Stimulated activated CD4-positive, alpha-beta T cell treated with anti-CD3 and anti-CD28 coated beads, Interleukin-4, amount 100 ng/mL, for 48 hours (primary cell): ENCODE measurements at regions not wholly inside any gene's neighbourhood (a gene's known extent, or its start where the extent isn't known, plus 50 kb on each side); places are given as distances from the start of the nearest gene placed in this dataset.

Source experiments
- DNase-seq, 2 donors: peaks; one replicate each; pipeline ENCODE4 v3.0.0-alpha.2; 2020; ENCODE audit warnings: low read depth in 2 of 2

DNA sequence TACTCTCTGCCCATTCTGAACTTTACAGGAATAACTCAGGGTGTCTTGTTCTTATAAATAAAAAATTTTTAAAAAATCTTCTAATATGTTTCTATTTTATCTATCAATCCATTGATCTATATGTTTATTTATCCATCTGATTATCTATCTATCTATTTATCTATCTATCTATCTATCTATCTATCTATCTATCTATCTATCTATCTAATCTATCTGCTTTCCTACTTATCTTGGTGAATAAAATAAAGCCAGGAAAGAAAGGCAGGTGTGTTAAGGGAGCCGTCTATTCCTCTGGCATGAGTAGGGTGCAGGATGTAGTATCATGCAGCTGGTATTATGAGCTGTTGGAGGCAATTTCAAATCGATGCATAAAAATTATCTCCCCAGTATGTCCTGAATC lies 153.0 kb downstream of the FOXA2 start:
- no peak for DNase-seq

DNA sequence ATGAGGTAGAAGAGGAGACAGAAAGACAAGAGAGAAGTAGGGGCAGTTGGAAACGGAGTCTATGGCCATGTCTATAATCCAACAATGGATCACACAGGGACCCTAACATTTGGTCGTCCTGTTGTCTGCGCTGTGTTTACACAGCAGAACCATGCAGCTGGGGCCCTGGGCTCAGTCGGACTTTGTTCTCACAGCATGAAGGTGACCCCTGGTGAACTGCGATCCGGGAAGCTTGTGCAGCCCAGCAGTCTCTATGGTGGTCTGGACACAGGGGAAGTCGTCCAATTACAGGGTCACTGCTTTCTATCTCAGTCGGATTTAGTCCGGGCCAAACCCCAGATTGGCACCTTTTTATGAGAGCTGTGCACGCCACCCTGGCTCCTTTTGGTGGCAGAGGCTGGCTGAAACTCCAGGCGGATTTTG lies 153.6 kb downstream of the FOXA2 start:
- DNase-seq = no peak

DNA sequence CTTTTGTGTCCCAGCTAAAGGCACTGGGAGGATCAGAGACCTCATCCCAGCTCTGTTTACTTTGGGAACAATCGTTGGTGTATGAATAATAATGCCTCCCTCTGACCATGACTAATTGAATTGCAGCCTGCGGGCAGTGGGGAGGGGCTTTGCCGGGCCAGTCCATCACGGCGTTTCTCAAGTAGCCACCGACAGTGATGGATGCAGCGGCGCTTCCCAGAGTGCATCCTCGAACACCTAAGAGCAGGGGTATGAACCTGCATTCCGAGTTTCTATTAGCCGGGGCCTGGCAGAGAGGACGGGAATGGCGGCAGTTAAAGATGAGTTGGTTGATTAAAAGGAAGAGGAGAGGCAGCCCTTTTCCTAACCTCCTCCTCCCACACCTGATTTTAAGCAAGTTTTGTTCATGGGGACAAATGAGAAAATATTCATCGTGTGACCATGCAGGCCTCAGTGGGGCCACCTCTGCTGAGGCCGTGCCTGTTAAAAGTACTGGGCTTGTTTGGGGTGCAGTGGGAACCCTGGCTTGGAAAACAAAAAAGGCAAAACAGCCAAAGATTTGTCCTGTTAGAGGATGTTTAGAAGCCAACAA lies 154.1 kb downstream of the FOXA2 start:
- no peak for DNase-seq

DNA sequence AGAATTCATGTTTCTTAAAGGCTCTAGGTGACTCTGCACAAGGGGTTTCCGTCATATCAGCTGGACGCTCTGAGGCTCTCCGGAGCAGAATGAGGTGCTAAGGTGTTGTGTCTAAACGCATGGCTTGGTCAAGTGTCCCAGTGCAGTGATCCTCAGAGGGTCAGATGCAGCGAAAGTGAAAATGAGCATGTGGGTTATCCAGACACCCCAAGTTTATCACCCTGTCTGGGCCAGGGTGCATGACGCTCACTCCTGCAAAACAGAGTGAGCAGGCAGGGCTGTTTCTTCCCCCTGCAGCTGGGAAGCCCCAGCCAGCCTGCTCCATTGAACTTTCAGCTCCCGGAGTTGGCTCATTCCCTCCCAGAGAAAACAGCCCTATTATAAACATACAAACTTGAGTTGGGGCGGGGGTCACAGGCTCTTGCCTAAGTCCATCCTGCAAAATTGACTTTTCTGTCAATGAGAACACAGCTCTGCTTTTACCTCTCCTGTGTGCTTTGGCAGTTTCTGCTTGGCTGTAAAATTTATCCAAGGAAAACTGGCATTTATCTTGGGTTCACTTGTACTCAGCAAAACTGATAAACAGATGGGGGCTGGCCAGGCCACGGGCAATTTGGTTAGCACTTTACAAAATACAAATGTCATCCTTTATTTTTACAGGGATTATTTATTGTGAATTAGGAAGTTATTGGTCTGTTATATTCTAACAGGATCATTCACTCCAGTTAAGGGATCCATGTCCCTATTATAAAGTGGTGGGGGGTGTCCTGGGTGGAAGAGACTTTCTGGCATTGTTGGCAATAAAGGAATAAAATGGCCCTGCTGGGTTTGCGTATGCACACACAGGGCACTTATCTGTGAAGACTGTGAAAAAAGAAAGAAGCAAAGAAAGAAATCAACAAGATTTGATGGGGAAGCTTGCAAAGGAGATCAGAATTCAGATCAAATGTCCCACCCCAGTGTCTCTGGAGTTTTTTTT lies 154.9 kb downstream of the FOXA2 start:
- DNase-seq = no peak

DNA sequence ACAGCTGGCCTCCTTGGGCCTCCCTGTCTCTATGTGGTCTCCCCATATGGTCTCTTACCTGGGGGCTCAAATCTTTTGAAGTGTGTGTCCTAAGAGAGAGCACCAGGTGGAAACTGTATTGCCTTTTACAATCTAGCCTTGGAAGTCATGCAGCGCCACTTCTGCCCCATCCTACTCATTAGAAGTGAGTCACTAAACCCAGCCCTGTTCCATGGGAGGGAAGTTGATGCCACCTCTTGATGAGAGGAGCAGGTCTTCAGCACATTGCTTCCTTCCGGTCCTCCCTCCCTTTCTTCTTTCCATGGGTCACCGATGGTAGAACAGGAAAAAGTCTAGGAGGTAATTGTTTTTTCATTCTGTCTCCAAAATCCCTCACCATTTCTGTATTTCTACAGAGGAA lies 156.3 kb downstream of the FOXA2 start:
- no peak for DNase-seq

DNA sequence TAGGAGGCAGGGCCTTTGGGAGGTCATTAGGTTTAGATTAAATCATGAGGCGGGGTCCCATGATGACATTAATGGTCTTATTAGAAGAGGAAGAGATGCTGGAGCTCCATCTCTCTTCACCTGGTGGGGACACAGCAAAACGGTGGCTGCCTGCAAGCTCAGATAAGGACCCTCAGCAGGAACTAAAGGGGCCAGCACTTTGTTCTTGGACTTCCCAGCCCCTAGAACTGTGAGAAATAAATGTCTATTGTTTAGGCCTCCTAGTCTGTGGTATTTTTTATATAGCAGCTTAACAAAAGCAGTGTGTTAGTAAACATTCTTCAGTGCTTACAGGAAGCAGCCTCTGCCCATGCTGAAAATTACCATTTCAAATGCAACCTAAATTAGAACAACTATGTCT lies 157.6 kb downstream of the FOXA2 start:
- no peak for DNase-seq

DNA sequence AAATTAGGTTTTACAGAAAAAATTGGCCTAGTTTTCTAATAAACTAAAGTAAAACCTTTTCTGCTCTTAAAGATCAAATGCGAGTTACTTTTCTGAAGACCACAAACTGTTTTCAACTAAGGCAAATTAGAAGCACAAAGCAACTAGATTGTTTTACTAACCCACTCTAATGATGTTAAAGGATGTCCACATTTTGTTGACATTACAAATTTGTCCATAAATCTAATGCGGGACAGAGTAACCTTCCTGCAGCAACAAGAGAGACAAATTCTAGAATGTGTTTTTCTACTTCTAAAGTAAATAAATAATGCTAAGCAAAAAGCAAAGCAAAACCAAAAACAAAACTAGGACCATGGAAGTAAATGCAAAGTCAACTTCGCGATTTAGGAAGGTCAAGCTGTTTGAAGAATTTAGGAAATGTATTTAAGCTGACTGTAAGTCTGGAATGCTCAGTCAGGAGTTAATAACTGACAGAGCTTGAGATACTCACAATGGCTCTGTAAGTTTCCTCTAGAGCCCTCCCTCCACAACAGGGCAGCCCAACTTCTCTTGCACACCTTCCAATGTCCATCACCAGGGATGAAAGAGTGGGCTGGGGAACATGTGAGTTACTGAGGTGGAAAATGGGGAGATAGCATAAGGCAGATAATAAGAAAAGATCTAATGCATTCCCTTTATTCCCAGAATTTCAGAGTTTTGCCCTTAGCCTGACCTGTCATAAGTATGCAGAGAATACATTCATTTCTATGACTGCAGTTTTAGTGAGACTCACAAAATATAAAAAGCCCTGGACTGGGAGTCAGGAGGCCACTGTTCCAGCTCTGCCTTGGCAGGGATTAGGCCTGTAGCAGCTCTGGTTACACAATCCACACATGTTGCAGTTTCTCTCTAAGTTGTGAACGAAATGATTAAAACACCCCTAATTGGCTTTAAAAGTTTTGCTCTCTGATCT lies 158.8 kb downstream of the FOXA2 start:
- DNase-seq = no peak

DNA sequence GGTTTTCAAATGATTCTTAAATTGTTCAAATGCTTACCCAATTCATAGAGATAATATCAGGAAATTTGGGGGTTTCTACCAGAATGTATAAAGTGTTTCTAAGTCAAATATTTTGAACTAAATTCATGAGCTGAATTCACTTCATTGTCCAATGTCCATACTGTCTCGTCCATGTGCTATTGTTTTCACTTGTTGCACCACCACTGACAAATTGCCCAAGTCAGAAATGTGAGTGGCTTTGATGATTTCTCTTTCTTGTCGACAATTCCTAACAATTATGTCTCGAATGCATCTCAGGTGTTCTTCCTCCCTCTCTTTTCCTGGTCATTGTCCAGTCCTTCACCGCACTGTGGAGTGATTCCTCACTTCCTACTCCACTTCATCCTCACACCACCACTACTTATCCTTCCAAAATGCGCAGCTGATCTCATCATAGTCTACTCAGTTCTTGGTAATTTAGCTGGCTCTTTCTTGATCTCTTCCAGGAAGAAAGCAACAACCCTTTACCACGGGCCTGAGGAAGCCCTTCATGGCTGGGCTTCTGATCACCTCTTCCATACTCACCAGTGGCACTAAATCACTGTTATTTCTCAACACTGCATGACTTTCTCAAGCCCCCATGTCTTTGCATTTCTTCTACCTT lies 161.1 kb downstream of the FOXA2 start:
- no peak for DNase-seq

DNA sequence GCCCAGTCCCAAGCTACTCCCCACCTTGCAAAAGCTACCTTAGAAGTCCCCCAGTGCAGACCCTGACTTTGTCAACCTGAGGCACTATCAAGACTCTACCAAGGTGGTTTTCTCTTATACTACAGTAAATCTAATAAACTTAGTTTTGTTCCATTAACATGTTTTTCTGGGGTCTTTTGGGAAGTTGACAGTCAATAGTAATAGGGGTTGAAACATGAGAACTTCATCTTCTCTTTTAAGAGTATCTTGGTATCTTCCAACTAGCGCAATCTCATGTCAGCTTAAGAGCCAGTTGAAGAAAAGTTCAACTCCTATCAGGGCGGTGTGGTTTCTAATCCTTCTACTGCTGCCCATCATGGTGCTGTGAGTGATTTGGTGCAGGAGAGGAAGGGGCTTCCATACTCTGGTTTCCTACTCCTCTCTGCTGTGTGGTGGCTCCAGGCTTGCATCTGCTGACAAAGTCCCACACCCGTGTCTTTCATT lies 164.2 kb downstream of the FOXA2 start:
- DNase-seq = no peak

DNA sequence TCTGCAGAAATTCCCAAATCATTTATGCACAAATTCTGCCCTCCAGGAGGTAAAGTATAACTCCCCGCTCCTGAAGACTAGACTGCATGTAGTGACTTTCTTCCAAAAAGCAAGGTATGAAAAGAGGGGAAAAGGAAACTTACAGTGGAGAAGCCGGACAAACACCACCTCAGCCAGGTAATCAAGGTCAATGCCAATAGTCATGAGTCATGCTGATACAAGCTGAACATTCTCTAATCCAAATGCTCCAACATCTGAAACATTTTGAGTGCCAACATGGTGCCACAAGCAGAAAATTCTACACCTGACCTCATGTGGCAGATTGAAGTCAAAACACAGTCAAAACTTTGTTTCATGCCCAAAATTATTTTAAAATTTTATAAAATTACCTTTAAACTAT lies 165.6 kb downstream of the FOXA2 start:
- no peak for DNase-seq

DNA sequence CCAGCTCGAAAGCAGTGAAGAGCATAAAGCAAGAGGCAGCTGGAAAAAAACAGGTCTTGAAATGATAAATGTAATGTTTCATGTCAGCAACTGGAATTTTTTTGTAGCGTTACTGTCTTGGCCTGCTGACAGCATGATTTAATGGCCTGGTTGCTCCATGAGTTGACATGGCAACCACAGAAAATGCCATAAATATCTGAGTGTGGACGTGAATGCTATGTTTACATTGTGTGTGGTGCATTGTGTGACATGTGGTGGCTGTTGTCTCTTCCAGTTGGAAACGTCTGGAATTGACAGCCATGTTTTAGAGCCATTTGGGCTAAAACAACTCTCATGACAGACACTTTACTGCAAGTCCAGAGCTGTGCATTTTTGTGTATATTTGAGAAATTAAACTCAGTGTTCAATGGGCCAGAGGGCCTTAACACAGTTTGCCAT lies 170.0 kb downstream of the FOXA2 start:
- DNase-seq = no peak

DNA sequence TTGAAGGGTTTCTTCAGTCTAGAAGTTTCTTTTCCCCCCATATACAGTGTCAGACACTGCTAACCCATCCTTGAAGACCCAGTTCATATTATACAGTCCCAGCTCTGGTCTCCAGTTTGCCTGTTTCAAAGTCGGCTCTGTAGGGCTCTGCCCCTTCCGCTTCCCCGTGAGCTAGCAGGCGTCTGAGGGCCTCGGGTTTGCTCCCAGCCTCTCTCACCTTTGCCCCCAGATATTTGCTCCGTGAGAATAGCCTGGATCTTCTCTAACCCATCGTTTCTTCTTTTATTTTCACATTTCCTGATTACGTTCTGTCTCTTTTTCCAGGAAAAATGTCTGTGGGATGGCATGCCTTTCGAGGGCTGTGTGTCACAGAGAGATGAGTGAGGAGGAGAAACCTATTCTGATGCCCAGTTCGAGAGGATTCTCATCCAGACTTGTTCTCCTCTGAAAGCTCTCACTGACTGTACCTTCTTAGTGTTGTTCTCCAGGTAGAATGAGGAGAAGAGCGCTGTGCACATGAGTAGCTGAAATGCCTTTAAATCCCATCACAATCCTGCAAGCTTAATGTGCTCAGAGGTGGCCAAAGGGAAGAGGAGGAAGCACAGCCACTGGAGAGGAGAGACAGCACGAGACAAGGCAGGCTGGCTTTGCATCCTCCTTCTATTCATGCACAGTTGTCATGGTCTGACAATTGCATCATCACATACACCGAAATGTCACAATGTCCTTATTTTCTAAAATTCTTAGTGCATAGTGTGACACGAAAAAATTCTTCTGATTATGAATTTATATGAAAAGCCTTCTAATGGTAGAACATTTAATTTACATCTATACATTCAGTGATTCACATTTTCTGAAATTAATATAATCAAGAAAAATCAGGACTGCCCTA lies 171.1 kb downstream of the FOXA2 start:
- DNase-seq = no peak

DNA sequence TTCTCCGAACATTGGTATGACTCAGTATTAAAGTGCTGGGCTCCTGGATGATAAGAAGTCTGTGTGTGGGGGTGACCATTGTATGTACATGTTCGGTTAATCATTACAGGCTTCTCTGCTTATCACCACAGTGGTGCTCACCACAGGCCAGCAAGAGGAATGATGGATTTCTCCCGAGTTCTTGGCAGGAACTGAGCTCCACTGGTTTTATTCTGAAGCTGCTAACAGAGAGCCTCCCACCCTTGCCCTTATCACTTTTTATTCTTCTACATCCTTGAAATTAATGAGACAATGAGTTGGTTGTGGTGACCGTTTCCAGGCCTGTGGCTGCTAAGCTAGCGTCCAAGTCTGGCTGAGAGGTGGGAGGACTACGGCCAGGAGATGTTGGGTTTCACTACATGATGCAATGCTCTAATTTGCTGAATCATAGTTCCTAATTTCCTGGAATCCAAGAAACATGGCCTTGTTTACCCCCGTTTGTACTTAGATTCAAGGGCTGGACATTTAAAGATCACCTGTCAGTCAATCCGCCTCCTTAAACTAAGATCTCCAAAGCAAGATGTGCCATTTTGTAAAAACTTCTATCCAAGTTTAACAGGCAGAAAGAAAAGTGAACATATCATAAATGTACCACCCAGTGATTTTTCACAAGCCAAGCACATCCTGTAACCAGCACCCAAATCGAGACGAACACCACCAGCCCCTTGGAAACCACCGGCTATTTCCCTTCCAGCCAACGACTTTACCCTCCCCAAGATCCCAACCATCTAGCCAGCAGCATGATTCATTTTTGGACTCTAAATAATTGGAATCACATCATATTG lies 172.5 kb downstream of the FOXA2 start:
- no peak for DNase-seq

DNA sequence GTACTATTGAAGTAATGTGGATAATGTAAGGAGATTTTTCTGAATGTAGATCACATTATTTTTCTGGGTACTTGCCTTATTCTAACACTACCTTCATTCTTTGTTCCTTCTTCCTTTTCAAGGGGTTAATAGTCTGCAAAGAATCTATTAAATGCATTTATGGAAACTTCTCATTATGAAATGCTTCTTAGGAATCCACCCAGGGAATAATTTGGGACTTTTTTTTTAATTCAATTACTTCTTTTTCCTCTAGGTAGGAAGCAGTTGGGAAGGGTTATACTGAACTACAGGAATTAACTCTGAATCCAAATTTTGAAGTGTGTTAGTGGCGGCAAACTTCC lies 173.1 kb downstream of the FOXA2 start:
- no peak for DNase-seq

DNA sequence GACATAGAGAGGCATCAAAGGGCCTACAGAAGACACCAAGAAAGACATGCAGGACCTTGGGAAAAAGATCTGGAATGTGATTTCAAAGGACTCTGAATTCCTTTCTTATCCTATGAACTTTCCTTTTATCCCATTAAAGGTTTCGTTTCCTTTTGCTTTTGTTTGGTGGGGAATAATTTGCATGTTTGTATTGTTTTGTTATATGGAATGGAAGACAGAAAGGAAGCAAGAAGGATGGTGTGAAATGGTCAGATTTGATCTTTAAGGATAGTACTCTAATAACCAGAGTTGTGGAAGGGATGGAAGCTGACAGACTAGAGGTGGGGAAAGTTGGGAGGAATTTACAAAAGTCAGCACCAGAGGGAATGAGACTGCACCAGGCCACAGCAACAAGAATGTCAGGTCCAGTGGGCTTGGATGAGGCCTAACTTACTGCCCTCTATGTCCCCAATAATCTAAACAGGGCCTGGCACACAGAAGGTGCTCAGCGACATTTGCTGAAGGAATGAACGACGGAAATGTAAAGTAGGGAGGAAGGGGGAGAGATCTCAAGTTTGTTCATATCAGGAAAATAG lies 173.7 kb downstream of the FOXA2 start:
- no peak for DNase-seq

DNA sequence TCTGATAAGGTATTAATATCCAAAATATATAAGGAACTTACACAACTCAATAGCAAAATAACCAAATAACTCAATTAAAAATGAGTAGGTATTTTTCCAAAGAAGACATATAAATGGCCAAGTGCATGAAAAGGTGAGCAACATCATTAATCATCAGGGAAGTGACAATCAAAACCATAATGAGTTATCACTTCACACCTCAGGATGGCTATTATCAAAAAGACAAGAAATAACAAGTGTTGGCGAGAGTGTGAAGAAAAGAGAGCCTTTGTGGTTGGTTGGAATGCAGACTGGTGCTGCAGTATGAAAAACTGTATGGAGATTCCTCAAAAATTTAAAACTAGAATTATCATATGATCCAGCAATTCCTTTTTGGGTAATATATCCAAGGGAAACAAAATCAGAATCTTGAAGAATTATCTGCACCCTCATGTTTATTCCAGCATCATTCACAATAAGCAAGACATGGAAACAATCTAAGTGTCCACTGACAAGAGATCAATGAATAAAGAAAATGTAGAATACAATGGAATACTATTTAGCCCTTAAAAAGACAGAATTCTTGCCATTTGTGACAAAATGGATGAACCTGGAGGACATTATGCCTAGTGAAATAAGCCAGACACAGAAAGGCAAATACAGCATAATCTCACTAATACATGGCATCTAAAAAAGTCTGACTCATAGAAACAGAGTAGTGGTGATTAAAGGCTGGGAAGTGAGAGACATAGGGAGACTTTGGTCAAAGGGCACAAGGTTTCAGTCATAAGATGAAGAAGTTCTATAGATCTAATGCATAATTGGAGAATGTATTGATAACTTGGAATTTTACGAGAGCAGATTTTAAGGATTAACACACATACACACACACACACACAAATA lies 175.6 kb downstream of the FOXA2 start:
- no peak for DNase-seq

DNA sequence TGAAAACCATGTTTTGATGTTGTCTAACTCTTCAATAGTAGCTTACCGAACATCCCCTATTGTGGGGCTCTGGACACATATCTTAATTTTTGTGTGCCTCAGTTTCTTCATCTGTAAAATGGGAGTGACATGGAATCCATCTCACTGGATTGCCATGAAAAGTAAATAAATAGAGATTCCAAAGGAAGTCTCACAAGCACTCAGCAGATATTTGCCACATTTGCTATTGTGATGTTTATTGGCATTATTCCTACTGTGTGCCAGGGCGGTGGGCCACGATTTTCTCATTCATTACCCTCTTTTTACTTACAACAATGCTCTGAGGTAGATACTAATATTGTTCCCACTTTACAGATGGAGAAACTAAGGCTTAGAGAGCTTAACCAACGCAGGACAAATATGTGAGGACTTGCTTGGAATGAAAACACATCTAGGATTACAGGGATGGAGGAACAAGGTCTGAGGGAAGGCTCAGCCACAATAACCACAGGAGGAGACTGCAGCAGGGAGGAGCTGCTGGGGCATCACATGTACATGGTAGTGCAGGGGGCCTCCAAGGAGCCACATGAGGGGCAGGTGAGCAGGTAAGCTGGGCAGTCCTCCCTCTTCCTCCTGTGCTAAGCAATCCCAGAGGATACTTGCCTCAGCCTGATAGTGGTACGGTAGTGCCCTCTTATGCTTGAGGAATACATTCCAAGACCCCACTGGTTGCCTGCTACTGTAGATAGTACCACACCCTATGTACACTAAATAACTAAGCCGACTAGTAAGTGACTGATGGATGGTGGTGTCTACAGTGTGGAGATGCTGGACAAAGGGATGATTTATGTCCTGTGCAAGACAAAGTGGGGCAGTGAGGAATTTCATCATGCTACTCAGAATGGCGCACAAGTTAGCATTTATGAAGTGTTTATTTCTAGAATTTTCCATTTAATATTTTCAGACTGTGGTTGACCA lies 176.9 kb downstream of the FOXA2 start:
- DNase-seq = no peak
